ENCODE measurements at regions not wholly inside any gene's neighbourhood (a gene's known extent, or its start where the extent isn't known, plus 50 kb on each side); places are given as distances from the start of the nearest gene placed in this dataset.

DNA sequence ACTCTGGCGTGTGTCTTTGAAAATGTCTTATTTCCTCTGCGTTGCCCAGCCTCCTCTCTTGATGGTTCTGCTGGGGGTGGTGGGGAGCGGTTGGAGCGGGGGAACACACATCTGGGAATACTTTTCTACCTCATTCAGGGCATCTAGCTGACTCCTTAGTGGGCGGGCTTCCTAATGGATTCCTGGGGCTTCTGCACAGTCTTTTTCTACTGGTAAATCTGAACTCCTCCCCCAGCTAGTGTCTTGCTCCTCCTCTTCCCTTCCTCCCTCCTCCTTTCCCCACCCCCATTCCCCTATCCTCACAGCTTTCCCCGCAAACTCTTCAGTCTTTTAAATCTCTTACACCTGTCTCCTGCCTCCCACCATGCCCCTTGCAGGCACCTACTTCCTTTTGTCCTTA is 74.4 kb downstream of the PRL start:
- no peak for TF ChIP-seq POLR2A (IDR thresholded peaks at IDR 0.05; ENCODE audit: low read depth, low read length)
- no peak for TF ChIP-seq POLR2AphosphoS5 (IDR thresholded peaks at IDR 0.05; ENCODE audit: insufficient read depth, low read depth, low read length)
- TF ChIP-seq, protein P1, sequence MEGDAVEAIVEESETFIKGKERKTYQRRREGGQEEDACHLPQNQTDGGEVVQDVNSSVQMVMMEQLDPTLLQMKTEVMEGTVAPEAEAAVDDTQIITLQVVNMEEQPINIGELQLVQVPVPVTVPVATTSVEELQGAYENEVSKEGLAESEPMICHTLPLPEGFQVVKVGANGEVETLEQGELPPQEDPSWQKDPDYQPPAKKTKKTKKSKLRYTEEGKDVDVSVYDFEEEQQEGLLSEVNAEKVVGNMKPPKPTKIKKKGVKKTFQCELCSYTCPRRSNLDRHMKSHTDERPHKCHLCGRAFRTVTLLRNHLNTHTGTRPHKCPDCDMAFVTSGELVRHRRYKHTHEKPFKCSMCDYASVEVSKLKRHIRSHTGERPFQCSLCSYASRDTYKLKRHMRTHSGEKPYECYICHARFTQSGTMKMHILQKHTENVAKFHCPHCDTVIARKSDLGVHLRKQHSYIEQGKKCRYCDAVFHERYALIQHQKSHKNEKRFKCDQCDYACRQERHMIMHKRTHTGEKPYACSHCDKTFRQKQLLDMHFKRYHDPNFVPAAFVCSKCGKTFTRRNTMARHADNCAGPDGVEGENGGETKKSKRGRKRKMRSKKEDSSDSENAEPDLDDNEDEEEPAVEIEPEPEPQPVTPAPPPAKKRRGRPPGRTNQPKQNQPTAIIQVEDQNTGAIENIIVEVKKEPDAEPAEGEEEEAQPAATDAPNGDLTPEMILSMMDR (IDR thresholded peaks at IDR 0.05; ENCODE audit: extremely low read depth in 1 of 2, insufficient read depth in 1 of 2, low read depth in 1 of 2, low read length in 2 of 2) = no peak
- TF ChIP-seq EZH2 (IDR thresholded peaks at IDR 0.05; ENCODE audit: borderline replicate concordance, low read depth, low read length, severe bottlenecking) = no peak
- TF ChIP-seq FOS (IDR thresholded peaks at IDR 0.05; ENCODE audit: borderline replicate concordance, insufficient read depth, low read length) = no peak
- TF ChIP-seq, protein P2, sequence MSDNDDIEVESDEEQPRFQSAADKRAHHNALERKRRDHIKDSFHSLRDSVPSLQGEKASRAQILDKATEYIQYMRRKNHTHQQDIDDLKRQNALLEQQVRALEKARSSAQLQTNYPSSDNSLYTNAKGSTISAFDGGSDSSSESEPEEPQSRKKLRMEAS (IDR thresholded peaks at IDR 0.05; ENCODE audit: insufficient read depth, insufficient read length) = no peak
- TF ChIP-seq MYC (IDR thresholded peaks at IDR 0.05; ENCODE audit: low read depth, low read length) = no peak

Measured in endothelial cell of umbilical vein (primary cell).